Smooth muscle cell (in vitro differentiated cells): ENCODE measurements at regions not wholly inside any gene's neighbourhood (a gene's known extent, or its start where the extent isn't known, plus 50 kb on each side); places are given as distances from the start of the nearest gene placed in this dataset.

Experiments used
- DNase-seq: peaks from one replicate; lab custom pipeline; 2025; ENCODE audit not compliant: unreplicated experiment; lab: John Stamatoyannopoulos, UW
- H2AFZ ChIP-seq: fragments of 200-600 bp; sonication (generic); 2 replicates; pipeline ENCODE4 v1.6.0; 2016; ENCODE audit warnings: antibody characterized with exemption, low read depth, mild to moderate bottlenecking
- H3F3A ChIP-seq: fragments of 200-600 bp; sonication (generic); 2 replicates; pipeline ENCODE4 v1.6.0; 2017; ENCODE audit warnings: antibody characterized with exemption, low read depth
- H3K27ac ChIP-seq: fragments of 200-600 bp; sonication (generic); 2 replicates; pipeline ENCODE4 v1.5.1; 2016; ENCODE audit warnings: low read depth, mild to moderate bottlenecking
- H3K27me3 ChIP-seq: fragments of 200-600 bp; sonication (generic); 2 replicates; pipeline ENCODE4 v1.6.1; 2016; ENCODE audit warnings: low read depth, mild to moderate bottlenecking
- H3K36me3 ChIP-seq: fragments of 200-600 bp; sonication (generic); 2 replicates; pipeline ENCODE4 v1.5.1; 2016; ENCODE audit warnings: low read depth
- H3K4me1 ChIP-seq: fragments of 200-600 bp; sonication (generic); 2 replicates; pipeline ENCODE4 v1.5.1; 2016; ENCODE audit warnings: low read depth
- H3K4me2 ChIP-seq: fragments of 200-600 bp; sonication (generic); 2 replicates; pipeline ENCODE4 v1.6.0; 2016; ENCODE audit warnings: mild to moderate bottlenecking
- H3K4me3 ChIP-seq: fragments of 200-600 bp; sonication (generic); 2 replicates; pipeline ENCODE4 v1.5.1; 2016; ENCODE audit warnings: mild to moderate bottlenecking
- H3K79me2 ChIP-seq: fragments of 200-600 bp; sonication (generic); 2 replicates; pipeline ENCODE4 v1.6.0; 2016; ENCODE audit warnings: low read depth, mild to moderate bottlenecking
- H3K9ac ChIP-seq: fragments of 200-600 bp; sonication (generic); 2 replicates; pipeline ENCODE4 v1.6.0; 2016; ENCODE audit warnings: low read depth
- H3K9me3 ChIP-seq: fragments of 200-600 bp; sonication (generic); replicated peaks from 2 replicates; pipeline ENCODE4 v1.5.1; 2016; ENCODE audit warnings: low read depth
- H4K20me1 ChIP-seq: fragments of 200-600 bp; sonication (generic); 2 replicates; pipeline ENCODE4 v1.6.0; 2016; ENCODE audit warnings: low read depth
- WGBS: methylation state at CpG from one replicate; pipeline ENCODE4 v1.1.7; 2016; ENCODE audit warnings: low lambda C conversion rate; 5-methylcytosine and 5-hydroxymethylcytosine counted together
- TF ChIP-seq, protein P1 (sequence below): fragments of 200-600 bp; sonication (generic); IDR thresholded peaks from 2 replicates; pipeline ENCODE4 v1.5.1; 2017; ENCODE audit warnings: borderline replicate concordance, mild to moderate bottlenecking, antibody characterized with exemption; ENCODE audit not compliant: insufficient read depth, poor library complexity, severe bottlenecking

DNA sequence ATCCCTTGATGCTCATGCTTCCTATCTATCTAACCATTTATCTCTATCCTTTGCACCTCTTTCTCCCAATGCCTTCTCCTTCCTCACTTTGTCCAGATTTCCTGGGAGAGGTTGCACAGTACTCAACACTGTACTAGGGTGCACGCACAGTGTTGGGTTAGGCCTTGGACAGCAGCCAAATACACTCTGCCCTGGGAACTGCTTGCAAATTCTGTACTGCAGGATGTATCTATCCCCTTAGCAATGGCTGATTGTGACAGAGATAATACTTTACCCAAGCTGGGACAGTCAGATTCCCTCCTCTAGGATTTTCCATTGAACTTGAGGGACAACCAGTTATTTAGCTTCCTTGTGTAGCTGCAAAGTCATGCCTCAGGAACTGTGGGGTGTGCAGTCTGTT, 113.3 kb downstream of the IL20RB start:
- Histone ChIP-seq H4K20me1 (no peaks in the 10 kb centered on the region), H3K27ac (no peak overlapping the region), H3K4me3 (no peak overlapping the region), H2AFZ (no peak overlapping the region), H3K27me3 (no peaks in the 10 kb centered on the region), H3K4me2 (no peak overlapping the region), H3K36me3 (no peaks in the 10 kb centered on the region), H3K9ac (no peak overlapping the region), H3F3A (no peaks in the 10 kb centered on the region), H3K4me1 (no peaks in the 10 kb centered on the region), H3K9me3 (no peaks in the 10 kb centered on the region), H3K79me2 (no peaks in the 10 kb centered on the region)
- TF ChIP-seq, protein P1, sequence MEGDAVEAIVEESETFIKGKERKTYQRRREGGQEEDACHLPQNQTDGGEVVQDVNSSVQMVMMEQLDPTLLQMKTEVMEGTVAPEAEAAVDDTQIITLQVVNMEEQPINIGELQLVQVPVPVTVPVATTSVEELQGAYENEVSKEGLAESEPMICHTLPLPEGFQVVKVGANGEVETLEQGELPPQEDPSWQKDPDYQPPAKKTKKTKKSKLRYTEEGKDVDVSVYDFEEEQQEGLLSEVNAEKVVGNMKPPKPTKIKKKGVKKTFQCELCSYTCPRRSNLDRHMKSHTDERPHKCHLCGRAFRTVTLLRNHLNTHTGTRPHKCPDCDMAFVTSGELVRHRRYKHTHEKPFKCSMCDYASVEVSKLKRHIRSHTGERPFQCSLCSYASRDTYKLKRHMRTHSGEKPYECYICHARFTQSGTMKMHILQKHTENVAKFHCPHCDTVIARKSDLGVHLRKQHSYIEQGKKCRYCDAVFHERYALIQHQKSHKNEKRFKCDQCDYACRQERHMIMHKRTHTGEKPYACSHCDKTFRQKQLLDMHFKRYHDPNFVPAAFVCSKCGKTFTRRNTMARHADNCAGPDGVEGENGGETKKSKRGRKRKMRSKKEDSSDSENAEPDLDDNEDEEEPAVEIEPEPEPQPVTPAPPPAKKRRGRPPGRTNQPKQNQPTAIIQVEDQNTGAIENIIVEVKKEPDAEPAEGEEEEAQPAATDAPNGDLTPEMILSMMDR = no peak
- no peak for DNase-seq
- 89% methylated on average over 1 of the region's 1 CpG for WGBS

DNA sequence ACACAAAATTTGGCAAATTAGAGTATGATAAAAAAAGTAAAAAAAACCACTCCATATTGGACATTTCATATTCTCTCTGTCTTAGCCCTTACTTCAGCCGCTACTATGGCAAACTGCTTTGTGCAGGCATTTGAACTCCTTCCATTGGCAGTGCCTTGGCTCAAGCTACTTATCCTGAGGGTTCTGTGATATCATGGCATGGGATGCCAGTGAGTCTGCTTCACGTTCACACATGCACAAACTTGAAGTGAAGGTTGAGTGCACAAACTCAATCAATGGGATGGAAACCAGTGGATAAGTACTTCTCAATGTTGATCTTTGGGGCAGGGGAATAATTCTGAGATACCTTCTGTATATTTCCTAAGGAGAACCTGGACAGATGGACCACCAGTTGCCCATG, 117.2 kb downstream of the IL20RB start:
- Histone ChIP-seq H3K4me1 (no peaks in the 10 kb centered on the region), H3K79me2 (no peaks in the 10 kb centered on the region), H4K20me1 (no peaks in the 10 kb centered on the region), H3K9me3 (no peaks in the 10 kb centered on the region), H3K27me3 (peaks cover 5% of the 10 kb centered on the region), H3K4me2 (no peak overlapping the region), H3K27ac (no peak overlapping the region), H3K36me3 (no peaks in the 10 kb centered on the region), H3F3A (no peaks in the 10 kb centered on the region), H2AFZ (no peak overlapping the region), H3K4me3 (no peak overlapping the region), H3K9ac (no peak overlapping the region)
- 95% methylated on average over 2 of the region's 2 CpGs for WGBS
- TF ChIP-seq, protein P1 = no peak
- DNase-seq = no peak

DNA sequence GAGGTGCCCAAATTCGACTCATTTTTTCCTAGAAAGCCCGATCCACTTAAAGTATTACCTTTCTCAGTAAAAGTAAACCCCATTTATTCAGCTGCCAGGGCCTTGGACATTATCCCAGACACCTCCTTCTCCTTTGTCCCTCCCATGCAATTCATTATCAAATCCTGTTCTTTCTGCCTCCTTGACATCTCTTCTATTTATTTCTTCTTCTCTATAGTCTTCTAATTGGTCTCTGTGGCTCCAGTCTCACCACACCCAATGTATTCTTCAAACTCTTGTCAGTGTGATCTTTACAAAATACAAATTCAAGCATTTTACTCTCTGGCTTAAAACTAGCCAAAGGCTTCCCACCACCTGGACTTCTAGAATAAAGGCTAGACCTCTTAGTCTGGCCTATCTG, 120.3 kb downstream of the IL20RB start:
- H3F3A ChIP-seq = no peaks in the 10 kb centered on the region
- no peaks in the 10 kb centered on the region for H3K36me3 ChIP-seq
- H3K9me3 ChIP-seq = no peaks in the 10 kb centered on the region
- 89% methylated on average over 2 of the region's 2 CpGs for WGBS
- no peaks in the 10 kb centered on the region for H3K4me1 ChIP-seq
- no peak overlapping the region for H2AFZ ChIP-seq
- no peak overlapping the region for H3K9ac ChIP-seq
- no peak overlapping the region for H3K27ac ChIP-seq
- TF ChIP-seq, protein P1 = no peak
- H4K20me1 ChIP-seq = no peaks in the 10 kb centered on the region
- no peak for DNase-seq
- no peak overlapping the region for H3K4me2 ChIP-seq
- H3K79me2 ChIP-seq = no peaks in the 10 kb centered on the region
- H3K4me3 ChIP-seq = no peak overlapping the region
- peaks cover 5% of the 10 kb centered on the region for H3K27me3 ChIP-seq

DNA sequence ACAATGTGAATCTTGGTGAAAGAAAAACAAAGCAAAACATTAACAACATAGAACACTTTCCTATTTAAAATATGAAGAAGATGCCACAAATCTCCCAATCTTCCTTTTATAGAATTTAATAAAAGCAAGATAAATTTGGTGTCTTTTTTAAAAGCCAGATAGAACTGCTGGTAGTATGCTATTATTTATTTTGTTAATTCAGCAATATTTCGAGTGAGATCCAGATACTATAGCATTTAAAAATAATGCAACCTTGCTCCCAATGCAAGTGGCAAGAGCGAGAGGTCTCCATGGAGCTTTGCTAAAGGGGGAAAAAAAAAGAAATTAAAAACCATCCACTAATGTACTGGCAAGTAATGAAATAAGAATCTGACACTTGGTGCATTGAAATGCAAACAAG, 121.8 kb downstream of the IL20RB start:
- no peaks in the 10 kb centered on the region for H3K9me3 ChIP-seq
- DNase-seq = no peak
- H3K9ac ChIP-seq = no peak overlapping the region
- H3K4me1 ChIP-seq = no peaks in the 10 kb centered on the region
- H3K4me3 ChIP-seq = no peak overlapping the region
- WGBS = 87% methylated on average over 2 of the region's 2 CpGs
- no peaks in the 10 kb centered on the region for H3F3A ChIP-seq
- peaks cover 5% of the 10 kb centered on the region for H3K27me3 ChIP-seq
- TF ChIP-seq, protein P1 = no peak
- H3K27ac ChIP-seq = no peak overlapping the region
- no peak overlapping the region for H3K4me2 ChIP-seq
- H3K79me2 ChIP-seq = no peaks in the 10 kb centered on the region
- no peaks in the 10 kb centered on the region for H3K36me3 ChIP-seq
- H2AFZ ChIP-seq = no peak overlapping the region
- H4K20me1 ChIP-seq = no peaks in the 10 kb centered on the region
